ENCODE measurements at regions not wholly inside any gene's neighbourhood (a gene's known extent, or its start where the extent isn't known, plus 50 kb on each side); places are given as distances from the start of the nearest gene placed in this dataset.

- TF ChIP-seq POLR2AphosphoS5 (IDR thresholded peaks at IDR 0.05; ENCODE audit: insufficient read depth, low read depth, low read length): no peak
- no peak for TF ChIP-seq CTCF (IDR thresholded peaks at IDR 0.05; ENCODE audit: extremely low read depth in 1 of 2, insufficient read depth in 1 of 2, low read depth in 1 of 2, low read length in 2 of 2)
- TF ChIP-seq FOS (IDR thresholded peaks at IDR 0.05; ENCODE audit: borderline replicate concordance, insufficient read depth, low read length): no peak
- no peak for TF ChIP-seq POLR2A (IDR thresholded peaks at IDR 0.05; ENCODE audit: low read depth, low read length)
- TF ChIP-seq MAX (IDR thresholded peaks at IDR 0.05; ENCODE audit: insufficient read depth, insufficient read length): no peak
- TF ChIP-seq EZH2 (IDR thresholded peaks at IDR 0.05; ENCODE audit: borderline replicate concordance, low read depth, low read length, severe bottlenecking): no peak
These were observed 122.6 kb upstream of the PLCB4 start for GRCh38 chr20:8946036-8946940.
